ENCODE measurements at regions not wholly inside any gene's neighbourhood (a gene's known extent, or its start where the extent isn't known, plus 50 kb on each side); places are given as distances from the start of the nearest gene placed in this dataset.

GRCh38 chr7:155181768-155182167 lies 111.6 kb downstream of the HTR5A start:
- no peak for DNase-seq

DNA sequence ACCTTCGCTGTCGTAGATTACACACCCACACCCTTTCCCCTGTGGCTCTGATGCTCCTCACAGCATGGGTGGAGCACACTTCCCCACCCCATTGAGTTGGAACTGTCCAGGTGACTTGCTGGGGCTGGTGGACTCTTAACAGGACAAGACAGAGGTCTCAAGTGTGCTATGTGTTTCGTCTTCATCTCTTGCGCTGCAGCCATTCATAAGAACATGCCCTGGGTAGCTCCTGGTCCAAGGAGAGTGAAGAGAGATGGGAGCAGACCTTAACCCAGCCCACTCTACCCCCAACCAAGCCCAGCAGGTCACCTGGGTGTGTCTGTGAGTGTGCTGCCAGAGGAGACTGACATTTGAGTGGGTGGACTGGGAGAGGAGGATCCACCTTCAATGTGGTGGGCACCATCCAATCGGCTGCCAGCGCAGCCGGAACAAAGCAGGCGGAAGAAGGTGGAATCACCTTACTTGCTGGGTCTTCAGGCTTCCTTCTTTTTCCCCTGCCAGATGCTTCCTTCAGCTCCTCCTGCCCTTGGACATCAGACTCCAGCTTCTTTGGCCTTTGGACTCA lies 112.4 kb downstream of the HTR5A start:
- DNase-seq, result no peak

GRCh38 chr7:155183655-155184054 lies 113.5 kb downstream of the HTR5A start:
- no peak for DNase-seq

DNA sequence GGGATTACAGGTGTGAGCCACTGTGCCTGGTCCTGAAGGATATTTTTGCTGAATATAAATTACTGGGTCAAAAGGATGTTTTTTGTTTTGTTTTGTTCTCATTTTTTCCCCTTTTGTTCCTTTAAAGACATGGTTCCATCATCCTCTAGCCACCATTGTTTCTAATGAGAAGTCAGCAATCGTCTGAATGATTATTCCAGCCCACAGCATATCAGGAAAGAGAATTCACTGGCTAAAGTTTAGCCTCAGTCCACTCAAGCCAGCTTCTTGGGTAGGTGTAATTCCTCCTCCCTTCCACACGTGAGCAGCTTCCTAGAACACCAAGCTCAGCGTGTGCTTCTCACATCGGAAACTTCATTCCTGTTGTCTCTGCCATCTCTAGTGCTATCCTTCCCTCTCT lies 112.8 kb upstream of the INSIG1 start:
- DNase-seq, result no peak

DNA sequence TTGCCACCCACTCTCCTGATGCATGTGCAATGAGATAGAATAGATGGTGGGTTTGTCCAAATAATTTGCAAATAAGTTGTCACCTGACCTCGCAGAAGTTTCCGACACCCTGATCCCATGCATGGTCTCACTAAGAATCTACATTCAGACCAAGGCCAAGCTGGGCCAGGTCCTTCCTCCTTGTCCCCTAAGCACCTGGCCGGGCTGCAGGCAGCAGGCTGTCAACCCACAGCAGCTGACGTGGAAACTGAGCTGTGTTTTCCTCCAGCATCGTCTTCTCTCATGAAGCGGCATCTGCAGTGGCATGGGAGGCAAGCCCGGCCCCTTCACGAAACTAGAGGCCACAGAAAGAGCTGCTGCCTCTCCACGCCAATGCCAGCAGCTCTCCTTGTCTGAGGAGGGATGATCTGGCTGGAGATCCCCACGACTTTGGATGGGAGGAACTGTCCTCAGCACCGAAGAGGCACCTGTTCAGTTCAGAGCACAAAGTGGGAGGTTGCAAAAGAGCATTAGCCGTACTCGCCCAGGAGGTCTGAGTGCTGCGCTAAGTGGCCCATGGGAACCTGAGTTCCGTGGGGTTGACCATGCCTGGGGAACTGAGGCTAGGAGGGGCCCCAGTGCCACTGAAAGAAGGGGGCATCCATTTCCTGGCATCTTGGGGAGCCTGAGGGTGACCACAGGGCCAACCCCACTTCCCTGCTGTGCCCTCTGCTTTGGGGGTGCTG lies 110.5 kb upstream of the INSIG1 start:
- DNase-seq, result peak; percentile 10

GRCh38 chr7:155188357-155188756 lies 109.3 kb upstream of the INSIG1 start:
- DNase-seq, result peak; percentile 17 to 19

- peak; percentile 7 to 23 for DNase-seq
Measured at GRCh38 chr7:155188821-155189581, 108.7 kb upstream of the INSIG1 start.

DNA sequence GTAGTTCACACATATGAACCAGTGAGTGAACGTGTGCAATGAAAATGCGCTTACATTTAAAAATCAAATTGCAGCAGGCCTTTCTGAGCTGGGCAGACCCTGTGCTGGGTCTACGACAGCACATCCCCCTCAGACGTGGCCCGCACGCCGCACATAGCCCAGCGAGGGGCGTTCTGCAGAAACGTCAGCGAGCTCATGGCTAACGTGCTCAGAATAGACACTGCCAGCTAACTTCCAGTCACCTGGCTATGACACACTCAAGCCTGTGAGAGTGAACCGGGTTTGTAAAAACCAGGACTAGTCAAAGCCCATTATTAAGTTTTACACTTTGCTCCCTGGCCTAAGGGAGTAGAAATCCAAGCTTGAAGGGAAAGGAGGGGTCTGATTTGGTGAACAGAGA lies 108.1 kb upstream of the INSIG1 start:
- peak; percentile 11 to 13 for DNase-seq

- peak; percentile 86 to 87 for DNase-seq
Measured at GRCh38 chr7:155190688-155191087, 107.0 kb upstream of the INSIG1 start.

DNA sequence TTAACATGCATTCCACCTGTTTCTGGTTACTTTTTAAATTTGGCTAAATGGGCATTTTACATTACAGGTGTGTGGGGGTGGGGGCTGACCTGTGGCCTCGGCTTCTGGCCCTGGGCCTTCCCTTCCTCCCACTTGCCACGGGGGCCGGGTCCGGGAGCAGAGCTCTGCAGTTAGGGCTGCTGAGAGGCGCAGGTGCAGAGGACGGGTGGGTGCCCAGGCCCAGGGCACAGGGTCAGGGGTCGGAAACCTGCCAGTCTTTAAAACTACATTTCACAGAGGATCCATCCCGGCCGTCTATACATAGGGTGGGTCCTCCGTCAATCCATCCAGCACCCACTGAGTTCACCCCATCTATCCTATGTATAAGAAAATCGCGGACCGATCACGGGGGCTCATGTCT lies 106.5 kb upstream of the INSIG1 start:
- DNase-seq, result peak; percentile 11 to 14

DNA sequence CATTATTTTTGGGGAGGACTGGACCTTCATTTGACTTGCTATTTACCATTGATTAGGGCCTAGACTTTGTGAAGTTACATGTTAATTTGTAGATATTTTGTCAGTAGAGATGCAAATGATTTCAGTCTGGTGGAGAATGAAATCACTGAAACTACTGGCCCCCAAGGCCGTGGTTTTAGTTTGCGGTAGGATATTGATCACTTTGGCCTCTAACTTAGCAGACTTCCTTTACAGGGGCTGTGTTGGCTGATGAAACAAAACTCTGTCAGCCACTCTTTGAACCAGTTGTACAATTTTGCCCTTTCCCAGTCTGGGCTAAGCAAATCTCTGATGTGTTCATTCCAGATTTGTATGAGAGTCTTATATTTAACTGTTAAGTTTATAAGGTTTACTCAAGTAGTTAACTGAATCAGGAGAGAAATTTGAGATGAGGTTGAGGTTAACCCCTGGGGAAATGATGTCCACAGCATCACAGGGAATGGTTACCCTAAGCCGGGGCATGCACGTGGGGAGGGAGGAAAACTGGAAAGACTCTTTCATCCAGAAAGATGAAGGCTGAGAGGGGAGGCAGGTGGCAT lies 105.7 kb upstream of the INSIG1 start:
- peak; percentile 15 to 25 for DNase-seq

DNA sequence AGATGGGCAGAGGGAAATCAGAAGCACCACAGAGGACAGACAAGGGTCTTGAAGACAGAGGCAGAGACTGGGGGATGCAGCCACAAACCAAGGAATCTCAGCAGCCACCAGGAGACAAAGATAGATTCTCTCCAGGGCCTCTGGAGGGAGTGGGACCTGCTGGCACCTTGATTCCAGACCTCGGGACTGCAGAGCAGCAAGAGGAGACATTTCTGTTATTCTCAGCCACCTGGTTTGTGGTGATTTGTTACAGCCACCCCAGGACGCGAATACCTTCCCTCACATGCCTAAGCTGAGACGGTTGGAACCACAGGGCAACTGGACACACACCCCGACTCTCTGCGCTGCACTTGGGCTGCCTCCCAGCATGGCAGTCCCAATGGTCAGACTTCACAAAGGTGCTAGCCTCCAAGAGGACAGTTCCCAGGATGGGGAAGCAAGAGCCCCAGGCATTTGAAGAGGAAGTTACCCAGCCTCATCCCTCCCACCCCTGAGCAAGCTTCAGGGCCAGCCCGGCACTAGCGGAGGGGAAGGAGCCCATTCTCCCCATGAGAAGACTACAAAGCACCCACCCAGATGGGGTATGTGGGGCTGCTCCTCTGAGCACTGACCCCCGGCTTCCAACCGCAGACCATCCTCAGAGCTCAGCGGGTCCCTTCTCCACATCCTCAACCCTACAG lies 104.6 kb upstream of the INSIG1 start:
- DNase-seq, result peak in 1 of 2 experiments; percentile 15

DNA sequence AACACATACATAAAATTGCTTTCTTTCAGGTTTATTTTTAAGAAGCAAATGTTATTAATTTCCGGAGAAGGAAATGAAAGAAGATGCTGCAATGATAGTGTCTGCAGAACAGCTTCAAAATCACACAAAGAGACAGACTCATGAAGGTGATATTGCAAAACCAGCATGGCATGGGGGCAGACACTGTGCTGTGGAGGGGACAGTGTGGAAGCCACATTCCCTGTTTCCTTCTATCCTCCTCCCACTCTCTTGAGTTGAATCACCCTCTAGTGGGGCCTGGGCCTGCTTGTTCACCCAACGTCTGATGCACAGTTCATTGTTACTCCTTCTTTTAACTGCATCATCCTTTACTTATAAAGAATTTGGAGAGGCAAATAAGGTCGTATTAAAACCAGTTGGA lies 104.0 kb upstream of the INSIG1 start:
- DNase-seq, result peak; percentile 14 to 16

- peak; percentile 14 to 15 for DNase-seq
Measured at GRCh38 chr7:155194382-155195140, 103.1 kb upstream of the INSIG1 start.

GRCh38 chr7:155195939-155196523 lies 101.6 kb upstream of the INSIG1 start:
- DNase-seq, result no peak

GRCh38 chr7:155198196-155198892 lies 99.3 kb upstream of the INSIG1 start:
- DNase-seq, result peak in 1 of 2 experiments; percentile 32

GRCh38 chr7:155198901-155199845 lies 98.5 kb upstream of the INSIG1 start:
- DNase-seq, result peak; percentile 69 to 76

- DNase-seq, result peak in 1 of 2 experiments; percentile 14
Measured at GRCh38 chr7:155201325-155202087, 96.2 kb upstream of the INSIG1 start.

Data from activated T-cell treated with anti-CD3 and anti-CD28 coated beads, Interleukin-2, amount 50 U/mL, for 48 hours (primary cell).